GM23248 (cell line): ENCODE measurements at regions not wholly inside any gene's neighbourhood (a gene's known extent, or its start where the extent isn't known, plus 50 kb on each side); places are given as distances from the start of the nearest gene placed in this dataset.

Source experiments
- DNase-seq: peaks from one replicate; pipeline ENCODE4 v3.0.0-alpha.2; 2015
- H2AFZ ChIP-seq: fragments of 200-600 bp; sonication (generic); 2 replicates; pipeline ENCODE4 v1.6.1; 2016; ENCODE audit warnings: antibody characterized with exemption
- H3F3A ChIP-seq: fragments of 200-600 bp; sonication (generic); 2 replicates; pipeline ENCODE4 v1.6.1; 2016; ENCODE audit warnings: mild to moderate bottlenecking, antibody characterized with exemption, mixed run types; ENCODE audit not compliant: insufficient read depth
- H3K27ac ChIP-seq: fragments of 200-600 bp; sonication (generic); 2 replicates; pipeline ENCODE4 v1.5.1; 2016; ENCODE audit warnings: mild to moderate bottlenecking
- H3K27me3 ChIP-seq: fragments of 200-600 bp; sonication (generic); replicated peaks from 2 replicates; pipeline ENCODE4 v1.6.1; 2016; ENCODE audit warnings: mild to moderate bottlenecking; ENCODE audit not compliant: insufficient read depth
- H3K36me3 ChIP-seq: fragments of 200-600 bp; sonication (generic); 2 replicates; pipeline ENCODE4 v1.6.1; 2016; ENCODE audit warnings: low read depth, mild to moderate bottlenecking
- H3K4me1 ChIP-seq: fragments of 200-600 bp; sonication (generic); 2 replicates; pipeline ENCODE4 v1.6.1; 2016; ENCODE audit warnings: mild to moderate bottlenecking; ENCODE audit not compliant: insufficient read depth
- H3K4me2 ChIP-seq: fragments of 200-600 bp; sonication (generic); one replicate; pipeline ENCODE4 v1.6.1; 2016; ENCODE audit warnings: mild to moderate bottlenecking; ENCODE audit not compliant: unreplicated experiment
- H3K4me3 ChIP-seq: fragments of 200-600 bp; sonication (generic); 2 replicates; pipeline ENCODE4 v1.5.1; 2016; ENCODE audit warnings: mild to moderate bottlenecking
- H3K79me2 ChIP-seq: fragments of 200-600 bp; sonication (generic); 2 replicates; pipeline ENCODE4 v1.6.1; 2016; ENCODE audit warnings: mild to moderate bottlenecking; ENCODE audit not compliant: insufficient read depth
- H3K9ac ChIP-seq: fragments of 200-600 bp; sonication (generic); 2 replicates; pipeline ENCODE4 v1.6.1; 2016; ENCODE audit warnings: mild to moderate bottlenecking
- H3K9me2 ChIP-seq: fragments of 200-600 bp; sonication (generic); 2 replicates; pipeline ENCODE4 v1.6.1; 2016; ENCODE audit warnings: mixed run types, mild to moderate bottlenecking, moderate library complexity; ENCODE audit not compliant: insufficient read depth
- H3K9me3 ChIP-seq: fragments of 200-600 bp; sonication (generic); one replicate; pipeline ENCODE4 v1.6.1; 2017; ENCODE audit warnings: low read depth
- H4K20me1 ChIP-seq: fragments of 200-600 bp; sonication (generic); 2 replicates; pipeline ENCODE4 v1.6.0; 2016; ENCODE audit not compliant: insufficient read depth
- EZH2 ChIP-seq: fragments of 200-600 bp; sonication (generic); IDR thresholded peaks from 2 replicates; pipeline ENCODE4 v1.6.1; 2018; ENCODE audit warnings: antibody characterized with exemption, mild to moderate bottlenecking; ENCODE audit not compliant: insufficient read depth, poor library complexity, severe bottlenecking
- EZH2phosphoT487 ChIP-seq: fragments of 200-600 bp; sonication (generic); IDR thresholded peaks from 2 replicates; pipeline ENCODE4 v1.6.1; 2018; ENCODE audit warnings: antibody characterized with exemption, moderate library complexity, mild to moderate bottlenecking, low read depth; ENCODE audit not compliant: insufficient read depth
- WGBS, 2 experiments: methylation state at CpG; one replicate each; pipeline ENCODE4 v1.1.6; 2015 to 2017; ENCODE audit warnings: low lambda C conversion rate in 2 of 2, low coverage in 1 of 2; ENCODE audit errors: missing lambda C conversion rate in 2 of 2; 5-methylcytosine and 5-hydroxymethylcytosine counted together
- in situ Hi-C: fragments of 300-500 bp; cut with MboI; formaldehyde crosslinking; loops from 2 replicates; pipeline ENCODE4 v1.15.0; 2020

DNA sequence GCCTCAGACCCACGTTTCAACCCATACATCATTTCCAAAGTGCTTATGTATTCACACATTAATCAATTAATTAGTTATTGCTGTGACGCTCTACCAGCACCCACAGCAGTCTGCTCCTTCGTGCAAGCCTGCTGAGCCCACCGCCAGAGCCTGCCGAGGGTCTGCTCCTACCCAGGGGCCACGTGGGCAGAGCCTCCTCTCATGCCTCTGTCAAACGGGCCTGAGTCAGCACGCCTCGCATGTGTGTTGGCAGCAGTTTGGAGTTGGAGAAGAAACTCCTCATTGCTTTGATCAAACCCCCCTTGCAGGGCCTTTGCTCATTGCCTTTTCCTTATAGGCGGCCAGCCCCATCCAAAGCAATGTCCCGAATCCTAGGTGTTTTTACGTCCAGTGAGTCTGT is 256.2 kb upstream of the IRX4 start:
- Histone ChIP-seq H3K27ac (no peak overlapping the region), H3F3A (no peaks in the 10 kb centered on the region), H3K36me3 (no peaks in the 10 kb centered on the region), H3K79me2 (no peaks in the 10 kb centered on the region), H2AFZ (no peak overlapping the region), H3K9me3 (no peaks in the 10 kb centered on the region), H3K9me2 (no peaks in the 10 kb centered on the region), H3K4me3 (no peak overlapping the region), H3K27me3 (no peaks in the 10 kb centered on the region), H3K9ac (no peak overlapping the region), H3K4me1 (no peaks in the 10 kb centered on the region), H3K4me2 (no peak overlapping the region), H4K20me1 (no peaks in the 10 kb centered on the region)
- WGBS, 2 experiments: 43 to 44% methylated on average over 12 of the region's 12 CpGs
- in situ Hi-C loops: no loop called here
- TF ChIP-seq EZH2phosphoT487: no peak
- TF ChIP-seq EZH2: no peak
- no peak for DNase-seq

DNA sequence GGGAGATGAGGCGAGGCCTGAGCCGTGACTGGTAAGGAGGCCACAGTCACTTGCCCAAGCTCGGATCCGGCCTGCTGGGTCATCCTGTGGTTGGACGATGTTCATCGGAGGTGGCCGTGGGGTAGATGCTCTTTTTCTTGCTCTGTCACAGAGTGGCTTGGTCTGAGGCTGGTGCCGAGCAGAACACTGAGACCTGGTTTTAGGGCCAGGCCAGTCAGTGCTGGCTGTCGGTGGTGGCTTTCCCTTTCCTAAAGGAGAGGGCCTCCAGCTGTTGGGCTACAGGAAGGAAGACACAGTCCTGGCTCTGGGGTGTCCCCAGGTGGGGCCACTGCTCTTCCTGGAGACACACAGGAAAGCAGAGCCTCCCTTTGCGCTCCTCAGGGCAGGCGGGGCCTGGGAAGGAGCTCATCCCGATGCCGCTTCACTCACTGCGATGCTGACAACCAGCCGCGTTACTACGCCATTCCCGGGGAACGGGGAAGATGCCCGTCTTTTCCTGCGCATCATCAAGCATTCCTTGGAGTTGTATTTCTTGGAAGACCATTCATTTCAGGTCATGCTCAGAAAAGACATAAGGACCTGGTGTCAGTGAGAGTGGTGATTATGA is 254.8 kb upstream of the IRX4 start:
- Histone ChIP-seq H4K20me1 (no peaks in the 10 kb centered on the region), H3K36me3 (no peaks in the 10 kb centered on the region), H3K9ac (no peak overlapping the region), H3K27ac (no peak overlapping the region), H3K27me3 (no peaks in the 10 kb centered on the region), H3K9me2 (no peaks in the 10 kb centered on the region), H3K4me1 (no peaks in the 10 kb centered on the region), H3K4me2 (no peak overlapping the region), H3K79me2 (no peaks in the 10 kb centered on the region), H3K4me3 (no peak overlapping the region), H2AFZ (no peak overlapping the region), H3F3A (no peaks in the 10 kb centered on the region), H3K9me3 (no peaks in the 10 kb centered on the region)
- no peak for TF ChIP-seq EZH2phosphoT487
- no peak for TF ChIP-seq EZH2
- in situ Hi-C loops: no loop called here
- DNase-seq: no peak
- 75 to 83% methylated on average over 16 to 21 of the region's 21 CpGs for WGBS, 2 experiments

DNA sequence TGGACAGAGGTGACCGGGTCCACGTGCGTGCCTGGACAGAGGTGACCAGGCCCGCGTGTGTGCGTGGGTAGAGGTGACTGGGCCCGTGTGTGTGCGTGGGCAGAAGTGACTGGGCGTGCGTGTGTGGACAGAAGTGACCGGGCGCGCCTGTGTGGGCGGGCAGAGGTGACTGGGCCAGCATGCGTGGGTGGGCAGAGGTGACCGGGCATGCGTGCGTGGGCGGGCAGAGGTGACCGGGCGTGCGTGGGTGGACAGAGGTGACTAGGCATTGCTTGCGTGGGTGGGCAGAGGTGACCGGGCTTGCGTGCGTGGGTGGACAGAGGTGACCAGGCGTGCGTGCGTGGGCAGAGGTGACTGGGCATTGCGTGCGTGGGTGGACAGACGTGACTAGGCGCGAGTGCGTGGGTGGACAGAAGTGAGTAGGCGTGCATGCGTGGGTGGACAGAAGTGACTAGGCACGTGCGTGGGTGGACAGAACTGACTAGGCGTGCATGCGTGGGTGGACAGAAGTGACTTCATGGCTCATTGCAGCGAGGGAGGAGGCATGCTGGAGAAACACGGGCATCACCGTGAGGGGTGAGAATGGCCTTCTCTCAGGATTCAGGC is 254.1 kb upstream of the IRX4 start:
- H3K4me2 ChIP-seq: no peak overlapping the region
- H3K4me3 ChIP-seq: no peak overlapping the region
- no peaks in the 10 kb centered on the region for H3K9me2 ChIP-seq
- no peak overlapping the region for H3K9ac ChIP-seq
- no peaks in the 10 kb centered on the region for H3K27me3 ChIP-seq
- no peaks in the 10 kb centered on the region for H3K79me2 ChIP-seq
- no peaks in the 10 kb centered on the region for H3K4me1 ChIP-seq
- H2AFZ ChIP-seq: no peak overlapping the region
- H3F3A ChIP-seq: no peaks in the 10 kb centered on the region
- no peak overlapping the region for H3K27ac ChIP-seq
- DNase-seq: no peak
- 90 to 92% methylated on average over 19 to 44 of the region's 44 CpGs for WGBS, 2 experiments
- no peaks in the 10 kb centered on the region for H3K9me3 ChIP-seq
- no peaks in the 10 kb centered on the region for H4K20me1 ChIP-seq
- H3K36me3 ChIP-seq: no peaks in the 10 kb centered on the region
- in situ Hi-C loops: no loop called here
- TF ChIP-seq EZH2phosphoT487: no peak
- TF ChIP-seq EZH2: no peak

DNA sequence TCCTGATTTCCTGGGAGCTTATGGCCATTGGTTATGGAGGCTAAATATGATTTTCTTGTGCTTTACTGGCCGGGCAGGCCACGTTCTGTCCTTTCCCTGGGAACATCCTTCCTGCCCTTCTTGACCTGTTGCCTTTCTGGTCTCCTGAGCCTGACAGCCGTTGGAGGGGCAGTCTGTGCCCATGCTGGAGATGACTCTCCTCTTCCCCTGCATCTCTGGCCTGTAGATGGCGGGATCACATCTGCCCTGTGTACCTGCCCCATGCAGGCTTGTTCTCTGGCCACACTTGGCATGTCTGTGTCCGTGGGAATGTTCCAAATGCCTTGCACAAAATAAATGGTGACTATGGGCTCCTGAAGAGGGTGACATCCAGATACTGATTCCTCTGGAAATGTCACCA is 253.1 kb upstream of the IRX4 start:
- Histone ChIP-seq H3K36me3 (no peaks in the 10 kb centered on the region), H3K79me2 (no peaks in the 10 kb centered on the region), H3K4me3 (no peak overlapping the region), H3K4me2 (no peak overlapping the region), H3K4me1 (no peaks in the 10 kb centered on the region), H3F3A (no peaks in the 10 kb centered on the region), H3K9me2 (no peaks in the 10 kb centered on the region), H3K9ac (no peak overlapping the region), H2AFZ (no peak overlapping the region), H3K27me3 (no peaks in the 10 kb centered on the region), H3K9me3 (no peaks in the 10 kb centered on the region), H3K27ac (no peak overlapping the region), H4K20me1 (no peaks in the 10 kb centered on the region)
- WGBS, 2 experiments: 43 to 51% methylated on average over 5 of the region's 5 CpGs
- no peak for DNase-seq
- in situ Hi-C loops: no loop called here
- TF ChIP-seq EZH2 (no peak), EZH2phosphoT487 (no peak)
